D341Med (cell line): ENCODE measurements at regions not wholly inside any gene's neighbourhood (a gene's known extent, or its start where the extent isn't known, plus 50 kb on each side); places are given as distances from the start of the nearest gene placed in this dataset.
"Not testable (repeated sequence)": the region's sequence is repeated elsewhere in the genome, so short reads cannot be mapped to it uniquely, and the experiment has no call there.

Experiments
- DNase-seq: peaks from one replicate; pipeline ENCODE4 v3.0.0; 2012; ENCODE audit warnings: low spot score

- no peak for DNase-seq
These were observed 292.1 kb upstream of the NRXN1 start for GRCh38 chr2:51324051-51324450.

DNA sequence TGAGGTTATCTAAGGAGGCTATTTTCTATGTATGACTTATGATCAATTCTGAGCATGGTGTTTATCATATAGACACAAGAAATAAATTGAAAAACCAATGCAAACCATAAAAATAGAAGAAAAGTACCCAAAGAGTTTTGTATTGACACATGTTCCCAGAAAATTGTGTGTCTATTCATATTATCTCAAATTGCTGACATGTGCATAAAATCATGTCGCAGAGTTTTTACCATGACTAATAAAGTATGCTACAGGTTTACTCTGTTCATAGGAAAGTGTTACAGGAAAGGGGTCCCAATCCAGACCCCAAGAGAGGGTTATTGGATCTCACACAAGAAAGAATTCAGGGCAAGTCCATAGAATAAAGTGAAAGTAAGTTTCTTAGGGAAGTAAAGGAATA is 290.7 kb upstream of the NRXN1 start:
- DNase-seq = no peak

- no peak for DNase-seq
These were observed 272.4 kb upstream of the NRXN1 start for GRCh38 chr2:51304311-51304710.

DNA sequence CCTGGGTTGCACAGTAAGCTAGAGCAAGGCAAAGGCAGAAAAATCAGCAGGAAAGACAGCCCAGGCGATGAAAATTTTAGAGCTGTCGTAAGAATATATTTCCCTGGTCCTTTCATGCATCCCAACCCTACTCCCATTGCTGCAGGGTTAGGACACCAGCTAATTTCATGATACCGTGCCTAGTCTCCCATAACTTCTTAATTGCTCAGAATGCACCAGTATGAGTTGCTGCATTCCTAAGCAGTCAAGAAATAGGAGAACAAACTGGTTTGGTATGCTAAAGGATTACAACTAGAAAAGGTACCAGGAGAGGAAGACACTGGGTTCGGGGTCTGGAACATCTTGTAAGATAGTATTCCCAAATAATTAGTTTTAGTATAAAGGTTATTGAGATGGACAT is 269.4 kb upstream of the NRXN1 start:
- no peak for DNase-seq

- DNase-seq = no peak
These were observed 267.4 kb upstream of the NRXN1 start for GRCh38 chr2:51299370-51299769.

DNA sequence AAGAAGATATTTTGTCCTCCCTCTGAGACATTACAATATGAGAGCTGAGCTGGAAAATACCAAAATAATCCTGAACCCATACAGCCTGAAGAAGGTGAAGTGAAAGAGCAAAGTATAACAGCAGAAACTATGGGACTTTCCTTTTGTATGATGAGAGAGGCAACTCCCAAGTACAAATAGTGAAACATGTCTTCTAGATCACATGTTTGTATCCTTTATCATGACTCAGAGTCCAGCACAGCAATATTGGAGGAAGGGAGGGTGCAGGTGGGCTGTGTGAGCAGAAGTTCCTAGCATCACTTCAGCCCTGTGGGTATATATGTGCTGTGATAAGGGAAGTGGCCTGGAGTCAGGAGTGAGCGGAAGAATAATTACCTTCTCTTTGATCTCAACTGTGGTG is 265.6 kb upstream of the NRXN1 start:
- no peak for DNase-seq

- DNase-seq = no peak
These were observed 261.8 kb upstream of the NRXN1 start for GRCh38 chr2:51293566-51294200.

DNA sequence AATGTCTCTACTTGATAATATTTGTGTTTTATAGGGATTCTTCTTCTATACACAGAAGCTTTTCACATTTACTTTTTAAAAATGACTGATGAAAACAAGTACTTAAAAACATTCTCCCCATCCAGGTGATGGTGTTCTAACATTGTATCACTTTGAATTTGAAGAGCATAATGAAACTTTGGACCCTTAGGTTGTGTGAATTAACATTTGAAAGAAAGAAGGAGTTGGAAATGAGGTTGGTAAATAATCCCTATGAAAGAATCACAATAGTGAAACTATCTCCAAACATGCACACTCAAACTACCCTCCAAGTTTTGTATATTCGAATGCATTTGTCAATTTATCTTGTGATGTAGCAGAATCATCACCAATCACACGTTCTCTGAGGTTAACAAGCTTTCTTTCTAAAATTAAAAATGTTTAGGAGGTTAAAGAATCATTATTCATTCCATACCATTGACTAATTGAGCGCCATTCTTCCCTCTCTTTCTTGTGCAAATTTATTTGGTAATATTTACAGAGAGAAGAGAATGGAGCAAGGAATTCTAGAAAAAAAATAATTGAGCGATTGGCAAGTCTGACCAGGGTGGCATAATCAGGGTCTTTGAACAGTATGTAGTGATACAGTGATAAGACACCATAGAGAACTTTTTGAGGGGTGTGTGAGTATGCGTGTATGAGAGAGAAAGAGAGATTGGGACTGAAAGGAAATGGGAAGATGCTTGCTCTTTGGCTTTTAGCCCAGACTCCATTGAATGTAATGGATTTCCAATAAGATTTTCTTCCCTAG is 260.0 kb upstream of the NRXN1 start:
- no peak for DNase-seq

DNA sequence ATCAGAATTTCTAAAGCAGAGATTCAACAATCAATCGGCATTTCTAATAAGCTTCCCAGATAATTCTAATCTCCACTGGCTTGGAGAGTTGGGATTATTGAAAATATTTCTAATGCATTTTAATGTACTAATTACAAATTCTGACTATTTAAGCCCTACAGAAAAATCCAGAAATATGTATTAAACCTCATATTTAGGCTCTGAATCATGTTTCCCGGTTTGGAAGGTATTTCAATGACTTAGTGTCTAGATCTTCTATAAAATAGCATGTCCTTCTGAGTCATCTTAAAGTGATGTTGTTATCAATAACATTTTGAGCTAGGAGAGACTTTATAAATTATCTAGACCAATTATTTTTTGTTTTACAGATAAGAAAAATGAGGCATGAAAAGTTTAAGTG is 258.8 kb upstream of the NRXN1 start:
- no peak for DNase-seq

- no peak for DNase-seq
These were observed 257.1 kb upstream of the NRXN1 start for GRCh38 chr2:51289045-51289444.

DNA sequence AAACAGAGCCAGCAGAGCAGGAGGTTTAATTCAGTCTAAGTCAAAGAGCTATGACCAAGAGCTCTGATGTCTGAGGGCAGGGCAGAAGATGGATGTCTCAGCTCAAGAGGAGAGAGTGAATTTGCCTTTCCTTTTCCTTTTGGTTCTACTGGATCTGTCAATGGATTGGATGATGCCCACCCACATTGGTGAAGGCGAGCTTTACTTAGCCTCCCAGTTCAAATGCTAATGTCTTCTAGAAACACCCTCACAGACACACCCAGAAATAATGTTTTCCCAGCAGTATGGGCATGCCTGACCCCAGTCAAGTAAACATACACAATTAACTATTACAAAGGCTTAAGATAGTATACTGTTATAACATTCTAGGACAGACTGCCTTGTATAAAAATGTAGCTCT is 236.3 kb upstream of the NRXN1 start:
- no peak for DNase-seq

DNA sequence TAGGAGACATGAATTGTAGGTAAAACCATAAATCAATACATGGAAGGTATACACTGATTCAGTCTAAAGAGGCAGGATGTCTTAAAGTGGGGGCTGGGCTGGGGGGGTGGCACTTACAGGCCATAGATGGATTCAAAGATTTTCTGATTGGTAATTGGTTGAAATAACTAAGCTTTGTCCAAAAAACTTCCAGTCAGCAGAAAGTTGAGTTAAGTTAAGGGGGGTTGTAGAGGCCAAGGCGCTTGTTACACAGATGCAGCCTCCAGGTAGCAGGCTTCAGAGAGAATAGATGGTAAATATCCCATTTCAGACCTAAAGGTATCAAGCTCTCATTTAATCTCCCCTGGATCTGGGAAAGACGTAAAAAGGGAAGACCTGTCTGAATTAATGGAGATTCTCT is 233.6 kb upstream of the NRXN1 start:
- no peak for DNase-seq

- DNase-seq = no peak
These were observed 232.0 kb upstream of the NRXN1 start for GRCh38 chr2:51263951-51264350.

- not testable (repeated sequence) for DNase-seq
These were observed 231.2 kb upstream of the NRXN1 start for GRCh38 chr2:51263101-51263500.

- no peak for DNase-seq
These were observed 226.4 kb upstream of the NRXN1 start for GRCh38 chr2:51258301-51258700.

DNA sequence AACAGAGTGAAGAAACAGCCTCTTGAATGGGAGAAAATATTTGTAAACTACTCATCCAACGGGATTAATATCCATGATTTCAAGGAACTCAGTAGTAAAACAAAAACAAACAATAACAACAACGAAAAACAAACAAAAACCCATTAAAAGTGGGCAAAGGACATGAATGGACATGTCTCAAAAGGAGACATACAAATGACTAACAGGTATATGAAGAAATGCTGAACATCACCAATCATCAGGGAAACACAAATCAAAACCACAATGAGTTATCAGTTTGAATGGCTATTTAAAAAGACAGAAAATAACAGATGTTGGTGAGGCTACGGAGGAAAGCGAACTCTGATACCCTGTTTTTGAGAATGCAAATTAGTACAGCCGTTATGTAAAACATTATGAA is 224.8 kb upstream of the NRXN1 start:
- DNase-seq = no peak

GRCh38 chr2:51251356-51251755 is 219.4 kb upstream of the NRXN1 start:
- no peak for DNase-seq

DNA sequence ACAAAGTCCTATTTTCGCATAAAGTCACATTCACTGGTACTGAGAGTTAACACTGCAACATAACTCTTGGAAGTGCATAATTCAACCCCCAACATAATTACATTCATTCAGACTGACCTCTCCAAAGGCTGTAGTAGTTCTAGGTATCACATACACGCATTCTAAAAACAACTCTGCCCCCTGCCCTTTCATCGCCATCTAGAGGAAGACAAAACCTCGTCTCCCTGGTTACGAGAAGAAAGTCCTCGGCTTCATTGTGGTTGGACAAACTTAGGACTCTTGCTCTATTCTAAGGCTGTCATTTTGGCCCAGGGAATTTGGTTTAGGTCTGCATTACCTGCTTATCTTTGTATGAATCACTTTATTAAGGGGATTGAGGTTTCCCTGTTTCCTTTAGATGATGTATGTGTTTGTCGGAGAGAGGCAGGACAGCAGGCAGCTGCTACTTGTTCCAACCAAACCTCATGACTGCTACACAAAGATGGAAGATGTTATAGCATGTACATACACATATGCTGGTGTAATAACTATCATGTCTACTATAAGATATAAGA is 215.4 kb upstream of the NRXN1 start:
- no peak for DNase-seq

- DNase-seq = no peak
These were observed 212.1 kb upstream of the NRXN1 start for GRCh38 chr2:51243892-51244535.

DNA sequence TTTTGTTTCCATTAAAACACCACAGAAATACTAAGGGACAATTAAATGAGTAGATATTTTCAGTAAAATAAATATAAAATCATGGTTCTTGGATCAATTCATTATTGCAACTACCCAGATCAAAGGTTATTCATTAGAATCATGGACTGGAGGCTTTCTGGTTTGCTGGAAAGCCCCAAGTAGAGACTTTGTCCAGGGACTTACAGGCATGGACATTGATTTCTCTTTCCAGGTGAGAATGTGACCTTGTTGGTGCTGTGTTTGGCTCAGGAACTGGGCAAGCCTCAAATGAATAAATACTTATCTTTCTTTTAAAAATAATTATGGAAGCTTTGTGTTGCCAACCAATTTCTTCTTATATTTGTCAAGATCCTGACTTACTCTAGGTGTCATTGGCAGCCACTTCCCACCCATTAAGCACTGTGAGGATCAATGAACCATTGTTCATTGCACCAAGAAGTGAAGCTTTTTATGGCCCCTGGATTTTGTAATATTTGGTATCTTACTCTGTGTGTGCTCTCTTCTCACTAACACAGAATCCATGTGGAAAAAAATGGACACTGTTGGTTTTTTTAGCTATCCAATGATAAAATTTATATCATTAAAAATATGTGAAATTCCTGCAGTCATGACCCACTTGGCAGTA is 205.8 kb upstream of the NRXN1 start:
- DNase-seq = no peak

- DNase-seq = no peak
These were observed 200.1 kb upstream of the NRXN1 start for GRCh38 chr2:51232027-51232426.

- no peak for DNase-seq
These were observed 199.1 kb upstream of the NRXN1 start for GRCh38 chr2:51231071-51231470.

DNA sequence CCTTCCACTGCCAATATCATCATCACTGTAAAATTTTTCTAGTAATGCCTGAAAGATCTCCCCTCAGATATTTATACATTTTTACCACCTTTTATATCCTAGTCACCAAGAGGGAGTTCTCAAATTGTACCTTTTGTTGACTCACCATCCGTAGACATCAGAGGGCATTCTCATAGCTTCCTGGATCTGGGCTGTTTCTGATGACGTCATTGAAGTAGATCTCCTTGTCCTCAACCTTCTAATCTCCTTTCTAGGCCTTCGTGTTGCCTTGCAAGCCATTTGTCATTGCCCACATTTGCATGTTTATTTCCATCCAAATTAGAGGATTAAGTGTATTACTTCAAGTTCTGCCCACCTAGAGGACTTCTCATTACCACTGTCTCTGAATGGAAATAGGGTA is 193.4 kb upstream of the NRXN1 start:
- no peak for DNase-seq
